ENCODE measurements at regions not wholly inside any gene's neighbourhood (a gene's known extent, or its start where the extent isn't known, plus 50 kb on each side); places are given as distances from the start of the nearest gene placed in this dataset.

- no peak for TF ChIP-seq CTCF (IDR thresholded peaks at IDR 0.05)
- TF ChIP-seq POLR2AphosphoS5 (IDR thresholded peaks at IDR 0.05) = no peak
Measured at GRCh38 chr2:14297340-14297739, 335.2 kb upstream of the LRATD1 start.
